ENCODE measurements at regions not wholly inside any gene's neighbourhood (a gene's known extent, or its start where the extent isn't known, plus 50 kb on each side); places are given as distances from the start of the nearest gene placed in this dataset.

GRCh38 chr1:17923666-17924065, 168.5 kb downstream of the ACTL8 start:
- TF ChIP-seq, protein P1, sequence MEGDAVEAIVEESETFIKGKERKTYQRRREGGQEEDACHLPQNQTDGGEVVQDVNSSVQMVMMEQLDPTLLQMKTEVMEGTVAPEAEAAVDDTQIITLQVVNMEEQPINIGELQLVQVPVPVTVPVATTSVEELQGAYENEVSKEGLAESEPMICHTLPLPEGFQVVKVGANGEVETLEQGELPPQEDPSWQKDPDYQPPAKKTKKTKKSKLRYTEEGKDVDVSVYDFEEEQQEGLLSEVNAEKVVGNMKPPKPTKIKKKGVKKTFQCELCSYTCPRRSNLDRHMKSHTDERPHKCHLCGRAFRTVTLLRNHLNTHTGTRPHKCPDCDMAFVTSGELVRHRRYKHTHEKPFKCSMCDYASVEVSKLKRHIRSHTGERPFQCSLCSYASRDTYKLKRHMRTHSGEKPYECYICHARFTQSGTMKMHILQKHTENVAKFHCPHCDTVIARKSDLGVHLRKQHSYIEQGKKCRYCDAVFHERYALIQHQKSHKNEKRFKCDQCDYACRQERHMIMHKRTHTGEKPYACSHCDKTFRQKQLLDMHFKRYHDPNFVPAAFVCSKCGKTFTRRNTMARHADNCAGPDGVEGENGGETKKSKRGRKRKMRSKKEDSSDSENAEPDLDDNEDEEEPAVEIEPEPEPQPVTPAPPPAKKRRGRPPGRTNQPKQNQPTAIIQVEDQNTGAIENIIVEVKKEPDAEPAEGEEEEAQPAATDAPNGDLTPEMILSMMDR (IDR thresholded peaks at IDR 0.05; ENCODE audit: insufficient read depth, low read length, poor library complexity, severe bottlenecking) = no peak
- TF ChIP-seq EZH2phosphoT487 (conservative IDR thresholded peaks at IDR 0.05; ENCODE audit: low read length) = no peak

Data from SU-DHL-6 (cell line).